Vagina (tissue), 2 donors: ENCODE measurements at regions not wholly inside any gene's neighbourhood (a gene's known extent, or its start where the extent isn't known, plus 50 kb on each side); places are given as distances from the start of the nearest gene placed in this dataset.

Experiments
- DNase-seq, 2 donors: peaks; one replicate each; pipeline ENCODE4 v3.0.0-alpha.2; 2017; ENCODE audit errors: extremely low spot score in 2 of 2
- H3K27ac ChIP-seq: fragments of 200-600 bp; sonication (generic); one replicate; pipeline ENCODE4 v1.5.1; 2019
- H3K27me3 ChIP-seq: fragments of 200-600 bp; sonication (generic); one replicate; pipeline ENCODE4 v1.5.1; 2019
- H3K36me3 ChIP-seq, 2 donors: fragments of 200-600 bp; sonication (generic); one replicate each; pipeline ENCODE4 v1.5.1; 2017 to 2019
- H3K4me1 ChIP-seq: fragments of 200-600 bp; sonication (generic); one replicate; pipeline ENCODE4 v1.5.1; 2019
- H3K4me3 ChIP-seq, 2 donors: fragments of 200-600 bp; sonication (generic); 1 replicate in 1 of 2; 2 replicates in 1 of 2; pipeline ENCODE4 v1.5.1; 2016 to 2019
- H3K9me3 ChIP-seq: fragments of 200-600 bp; sonication (generic); one replicate; pipeline ENCODE4 v1.5.1; 2019
- POLR2A ChIP-seq, 2 donors: fragments of 450-650 bp; IDR thresholded peaks; one replicate each; pipeline ENCODE4 v1.6.1; 2017; ENCODE audit warnings: antibody characterized with exemption in 2 of 2, mild to moderate bottlenecking in 2 of 2, moderate library complexity in 2 of 2
- POLR2AphosphoS5 ChIP-seq, 2 donors: sonication (generic); formaldehyde crosslinking; IDR thresholded peaks; one replicate each; pipeline ENCODE4 v1.9.0; 2017; ENCODE audit warnings: antibody characterized with exemption in 2 of 2, mild to moderate bottlenecking in 2 of 2, low read depth in 1 of 2; ENCODE audit not compliant: insufficient read depth in 1 of 2
- intact Hi-C: fragments of 100-400 bp; cut with DNase I; formaldehyde crosslinking; loops from one replicate; pipeline ENCODE4 v1.15.1; 2023
- TF ChIP-seq, protein P1 (sequence below), 3 experiments: fragments of 450-650 bp in 2 of 3; fragments of 200-600 bp in 1 of 3; sonication (generic) in 1 of 3; IDR thresholded peaks; one replicate each; pipeline ENCODE4 v1.5.1; 2017 to 2019; ENCODE audit warnings: antibody characterized with exemption in 3 of 3, mild to moderate bottlenecking in 2 of 3, moderate library complexity in 2 of 3

DNA sequence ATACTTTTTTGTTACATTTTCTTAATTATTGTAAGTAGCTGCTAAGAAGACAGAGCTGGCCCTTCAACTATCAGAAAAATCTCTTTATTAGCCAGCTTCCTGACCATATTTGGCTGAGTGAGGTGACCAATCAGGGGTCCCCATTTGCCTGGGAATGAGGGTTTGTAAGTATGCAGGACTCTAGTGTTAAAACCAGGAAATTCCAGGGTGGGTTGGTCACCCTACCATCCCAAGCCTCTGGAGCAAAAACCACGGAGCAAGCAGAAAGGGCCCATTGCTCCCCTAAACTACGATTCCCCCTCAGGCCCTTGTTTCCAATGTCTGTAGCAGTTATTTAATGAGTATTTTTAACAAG, 165.6 kb upstream of the NCKAP5 start:
- TF ChIP-seq POLR2AphosphoS5 (IDR thresholded peaks at IDR 0.05; ENCODE audit: insufficient read depth in 1 of 2, low read depth in 1 of 2) (no peak), POLR2A (IDR thresholded peaks at IDR 0.05) (no peak)
- TF ChIP-seq, protein P1, sequence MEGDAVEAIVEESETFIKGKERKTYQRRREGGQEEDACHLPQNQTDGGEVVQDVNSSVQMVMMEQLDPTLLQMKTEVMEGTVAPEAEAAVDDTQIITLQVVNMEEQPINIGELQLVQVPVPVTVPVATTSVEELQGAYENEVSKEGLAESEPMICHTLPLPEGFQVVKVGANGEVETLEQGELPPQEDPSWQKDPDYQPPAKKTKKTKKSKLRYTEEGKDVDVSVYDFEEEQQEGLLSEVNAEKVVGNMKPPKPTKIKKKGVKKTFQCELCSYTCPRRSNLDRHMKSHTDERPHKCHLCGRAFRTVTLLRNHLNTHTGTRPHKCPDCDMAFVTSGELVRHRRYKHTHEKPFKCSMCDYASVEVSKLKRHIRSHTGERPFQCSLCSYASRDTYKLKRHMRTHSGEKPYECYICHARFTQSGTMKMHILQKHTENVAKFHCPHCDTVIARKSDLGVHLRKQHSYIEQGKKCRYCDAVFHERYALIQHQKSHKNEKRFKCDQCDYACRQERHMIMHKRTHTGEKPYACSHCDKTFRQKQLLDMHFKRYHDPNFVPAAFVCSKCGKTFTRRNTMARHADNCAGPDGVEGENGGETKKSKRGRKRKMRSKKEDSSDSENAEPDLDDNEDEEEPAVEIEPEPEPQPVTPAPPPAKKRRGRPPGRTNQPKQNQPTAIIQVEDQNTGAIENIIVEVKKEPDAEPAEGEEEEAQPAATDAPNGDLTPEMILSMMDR (IDR thresholded peaks at IDR 0.05) = no peak
- Histone ChIP-seq H3K27ac (no peak overlapping the region), H3K27me3 (no peaks in the 10 kb centered on the region), H3K4me1 (no peaks in the 10 kb centered on the region), H3K4me3 (no peak overlapping the region), H3K36me3 (no peaks in the 10 kb centered on the region), H3K9me3 (no peaks in the 10 kb centered on the region)
- DNase-seq = no peak
- intact Hi-C loops = no loop called here

DNA sequence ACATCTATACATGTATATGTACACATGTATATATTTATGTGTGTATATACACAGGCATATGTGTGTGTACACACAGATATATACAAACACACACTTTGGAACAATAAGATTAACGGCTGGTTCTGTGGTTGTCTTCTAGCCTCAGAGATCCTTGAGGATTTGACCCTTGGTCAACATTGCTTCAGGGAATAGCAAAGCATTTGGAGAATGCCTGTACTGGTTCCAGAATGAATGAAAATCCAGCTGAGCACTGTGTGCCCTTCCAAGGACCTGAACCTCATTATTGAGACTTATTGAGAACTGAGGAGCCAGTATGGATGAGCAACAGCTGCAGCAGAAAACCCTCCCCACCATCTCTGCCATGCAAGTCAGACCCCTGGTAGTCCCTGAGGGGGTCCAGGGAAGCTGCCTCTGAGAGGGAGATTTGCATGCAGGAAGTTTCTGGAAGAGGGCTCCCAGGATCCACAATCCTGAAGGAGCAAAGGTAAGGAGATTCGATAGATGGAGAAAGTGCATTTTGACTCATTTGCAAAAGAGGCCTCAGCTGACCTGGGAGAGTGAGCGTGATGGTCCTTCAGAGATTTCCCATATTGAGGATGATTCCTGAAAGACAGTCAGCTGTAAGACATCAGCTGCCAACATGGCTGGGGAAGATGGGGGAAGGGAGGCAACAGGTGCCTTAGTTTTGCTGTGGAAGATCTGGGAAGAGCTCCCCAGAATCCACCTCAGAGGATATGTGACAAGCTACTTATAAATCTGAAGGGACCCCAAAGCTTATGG, 166.6 kb upstream of the NCKAP5 start:
- Histone ChIP-seq H3K36me3 (no peaks in the 10 kb centered on the region), H3K4me1 (no peaks in the 10 kb centered on the region), H3K9me3 (no peaks in the 10 kb centered on the region), H3K4me3 (no peak overlapping the region), H3K27ac (no peak overlapping the region), H3K27me3 (no peaks in the 10 kb centered on the region)
- no peak for DNase-seq
- TF ChIP-seq, protein P1 (IDR thresholded peaks at IDR 0.05) = no peak
- no peak for TF ChIP-seq POLR2AphosphoS5 (IDR thresholded peaks at IDR 0.05; ENCODE audit: insufficient read depth in 1 of 2, low read depth in 1 of 2)
- no peak for TF ChIP-seq POLR2A (IDR thresholded peaks at IDR 0.05)
- intact Hi-C loops = no loop called here

DNA sequence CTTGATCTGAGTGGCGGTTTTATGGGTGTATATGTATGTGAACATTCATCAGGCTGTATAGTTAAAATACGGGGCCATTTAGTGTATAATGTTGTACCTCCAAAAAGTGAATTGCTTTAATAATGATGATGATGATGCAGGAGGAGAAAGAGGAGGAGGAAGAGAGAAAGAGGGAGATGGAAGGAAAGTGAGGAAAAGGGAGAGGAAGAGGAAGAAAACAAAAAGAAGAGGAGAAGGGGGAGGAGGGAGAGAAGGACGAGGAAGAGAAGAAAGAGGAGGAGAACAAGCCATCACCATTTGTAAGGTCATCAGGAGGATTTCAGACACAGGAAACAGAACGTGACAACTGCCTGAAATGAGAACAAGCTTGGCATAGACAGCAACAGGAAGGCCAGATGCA, 168.4 kb upstream of the NCKAP5 start:
- H3K27ac ChIP-seq = no peak overlapping the region
- no peak for DNase-seq
- H3K36me3 ChIP-seq = no peaks in the 10 kb centered on the region
- H3K4me3 ChIP-seq = no peak overlapping the region
- H3K27me3 ChIP-seq = no peaks in the 10 kb centered on the region
- intact Hi-C loops = no loop called here
- H3K4me1 ChIP-seq = no peaks in the 10 kb centered on the region
- no peaks in the 10 kb centered on the region for H3K9me3 ChIP-seq
- no peak for TF ChIP-seq POLR2A (IDR thresholded peaks at IDR 0.05)
- TF ChIP-seq POLR2AphosphoS5 (IDR thresholded peaks at IDR 0.05; ENCODE audit: insufficient read depth in 1 of 2, low read depth in 1 of 2) = no peak
- TF ChIP-seq, protein P1 (IDR thresholded peaks at IDR 0.05) = no peak

DNA sequence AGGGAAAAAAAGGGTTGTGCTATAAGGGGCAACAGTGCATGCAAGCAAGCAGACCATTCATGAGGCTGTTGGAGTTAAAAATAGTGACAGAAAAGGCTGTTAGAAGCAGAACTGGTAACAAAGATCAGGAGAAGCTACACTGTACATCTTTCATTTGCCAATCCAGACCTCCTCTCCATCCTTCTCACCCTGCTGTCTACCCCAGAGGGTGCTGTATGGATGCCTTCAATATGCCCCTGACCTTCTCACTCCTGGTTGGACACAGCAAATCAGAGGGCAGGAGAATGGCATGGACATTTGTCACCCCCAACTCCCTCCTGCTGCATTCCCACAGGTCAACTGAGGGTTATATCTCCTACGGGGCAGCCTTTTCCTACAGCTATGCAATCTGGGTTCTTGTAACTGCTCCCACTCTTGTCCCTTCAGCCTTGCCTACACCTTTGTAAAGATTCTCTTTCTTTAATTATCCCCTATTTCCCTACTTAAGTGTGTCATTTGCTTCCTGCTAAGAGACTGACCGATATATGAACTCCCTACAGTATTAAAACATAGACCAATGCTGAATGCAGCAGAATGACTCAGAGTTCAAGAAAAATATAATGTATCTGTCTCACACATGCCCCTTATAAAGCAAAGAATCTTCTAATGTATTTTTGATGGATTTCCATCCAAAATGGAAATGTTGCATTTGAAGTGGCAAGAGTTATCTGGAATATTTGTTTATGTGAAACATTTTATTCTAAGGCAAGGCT, 169.2 kb upstream of the NCKAP5 start:
- DNase-seq = no peak
- no peaks in the 10 kb centered on the region for H3K36me3 ChIP-seq
- TF ChIP-seq POLR2AphosphoS5 (IDR thresholded peaks at IDR 0.05; ENCODE audit: insufficient read depth in 1 of 2, low read depth in 1 of 2) = no peak
- no peak for TF ChIP-seq POLR2A (IDR thresholded peaks at IDR 0.05)
- TF ChIP-seq, protein P1 (IDR thresholded peaks at IDR 0.05) = no peak
- no peaks in the 10 kb centered on the region for H3K4me1 ChIP-seq
- intact Hi-C loops = no loop called here
- H3K27me3 ChIP-seq = no peaks in the 10 kb centered on the region
- no peaks in the 10 kb centered on the region for H3K9me3 ChIP-seq
- no peak overlapping the region for H3K4me3 ChIP-seq
- no peak overlapping the region for H3K27ac ChIP-seq

DNA sequence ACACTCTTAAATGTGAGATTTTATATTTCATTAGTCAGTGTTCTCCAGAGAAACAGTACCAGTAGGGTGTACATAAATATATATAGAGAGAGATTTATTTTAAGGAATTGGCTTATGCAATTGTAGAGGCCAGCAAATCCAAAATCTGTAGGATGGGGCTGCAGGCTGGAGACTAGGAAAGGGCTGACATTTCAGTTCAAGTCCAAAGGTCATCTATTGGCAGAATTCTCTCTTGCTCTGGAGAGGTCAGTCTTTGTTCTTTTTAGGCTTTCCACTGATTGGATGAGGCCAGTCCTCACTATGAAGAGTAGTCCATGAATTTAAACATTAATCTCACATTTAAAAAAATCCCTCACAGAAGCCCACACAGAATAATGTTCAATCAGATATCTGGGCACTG, 170.8 kb upstream of the NCKAP5 start:
- Histone ChIP-seq H3K4me1 (no peaks in the 10 kb centered on the region), H3K36me3 (no peaks in the 10 kb centered on the region), H3K4me3 (no peak overlapping the region), H3K9me3 (no peaks in the 10 kb centered on the region), H3K27ac (no peak overlapping the region), H3K27me3 (no peaks in the 10 kb centered on the region)
- TF ChIP-seq, protein P1 (IDR thresholded peaks at IDR 0.05) = no peak
- TF ChIP-seq POLR2AphosphoS5 (IDR thresholded peaks at IDR 0.05; ENCODE audit: insufficient read depth in 1 of 2, low read depth in 1 of 2) = no peak
- intact Hi-C loops = no loop called here
- no peak for DNase-seq
